Coronary artery (tissue), 2 donors: ENCODE measurements at regions not wholly inside any gene's neighbourhood (a gene's known extent, or its start where the extent isn't known, plus 50 kb on each side); places are given as distances from the start of the nearest gene placed in this dataset.

Experiments used
- DNase-seq: peaks from one replicate; pipeline ENCODE4 v3.0.0-alpha.2; 2017; ENCODE audit warnings: low spot score
- H3K27ac ChIP-seq, 2 donors: fragments of 200-600 bp; sonication (generic); one replicate each; pipeline ENCODE4 v1.5.1; 2016 to 2019
- H3K4me3 ChIP-seq: fragments of 200-600 bp; sonication (generic); 2 replicates; pipeline ENCODE4 v1.5.1; 2016; ENCODE audit warnings: mild to moderate bottlenecking, moderate library complexity
- TF ChIP-seq, protein P1 (sequence below): fragments of 200-600 bp; sonication (generic); IDR thresholded peaks from one replicate; pipeline ENCODE4 v1.5.1; 2019; ENCODE audit warnings: antibody characterized with exemption

DNA sequence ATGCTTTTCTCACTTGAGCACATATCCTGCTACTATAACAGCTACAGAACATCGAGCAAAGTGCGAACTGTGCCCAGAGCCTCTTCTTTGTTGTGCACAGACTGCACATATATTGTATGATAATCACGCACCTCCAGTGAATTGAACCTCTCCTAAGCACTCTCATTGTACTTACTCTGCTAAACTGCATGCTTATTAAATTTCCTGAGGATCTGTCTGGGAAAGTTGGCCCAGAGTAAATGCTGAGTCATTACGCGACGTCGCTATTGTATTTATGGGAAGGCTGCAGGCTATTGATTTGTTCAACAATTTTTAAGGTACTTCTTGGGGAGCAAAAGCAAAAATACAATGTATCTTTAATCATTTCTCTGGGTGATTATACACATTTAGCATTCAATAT, 399.6 kb upstream of the DSEL start:
- no peak for DNase-seq
- H3K4me3 ChIP-seq, result no peak overlapping the region
- no peak overlapping the region for H3K27ac ChIP-seq
- TF ChIP-seq, protein P1, sequence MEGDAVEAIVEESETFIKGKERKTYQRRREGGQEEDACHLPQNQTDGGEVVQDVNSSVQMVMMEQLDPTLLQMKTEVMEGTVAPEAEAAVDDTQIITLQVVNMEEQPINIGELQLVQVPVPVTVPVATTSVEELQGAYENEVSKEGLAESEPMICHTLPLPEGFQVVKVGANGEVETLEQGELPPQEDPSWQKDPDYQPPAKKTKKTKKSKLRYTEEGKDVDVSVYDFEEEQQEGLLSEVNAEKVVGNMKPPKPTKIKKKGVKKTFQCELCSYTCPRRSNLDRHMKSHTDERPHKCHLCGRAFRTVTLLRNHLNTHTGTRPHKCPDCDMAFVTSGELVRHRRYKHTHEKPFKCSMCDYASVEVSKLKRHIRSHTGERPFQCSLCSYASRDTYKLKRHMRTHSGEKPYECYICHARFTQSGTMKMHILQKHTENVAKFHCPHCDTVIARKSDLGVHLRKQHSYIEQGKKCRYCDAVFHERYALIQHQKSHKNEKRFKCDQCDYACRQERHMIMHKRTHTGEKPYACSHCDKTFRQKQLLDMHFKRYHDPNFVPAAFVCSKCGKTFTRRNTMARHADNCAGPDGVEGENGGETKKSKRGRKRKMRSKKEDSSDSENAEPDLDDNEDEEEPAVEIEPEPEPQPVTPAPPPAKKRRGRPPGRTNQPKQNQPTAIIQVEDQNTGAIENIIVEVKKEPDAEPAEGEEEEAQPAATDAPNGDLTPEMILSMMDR, result no peak

DNA sequence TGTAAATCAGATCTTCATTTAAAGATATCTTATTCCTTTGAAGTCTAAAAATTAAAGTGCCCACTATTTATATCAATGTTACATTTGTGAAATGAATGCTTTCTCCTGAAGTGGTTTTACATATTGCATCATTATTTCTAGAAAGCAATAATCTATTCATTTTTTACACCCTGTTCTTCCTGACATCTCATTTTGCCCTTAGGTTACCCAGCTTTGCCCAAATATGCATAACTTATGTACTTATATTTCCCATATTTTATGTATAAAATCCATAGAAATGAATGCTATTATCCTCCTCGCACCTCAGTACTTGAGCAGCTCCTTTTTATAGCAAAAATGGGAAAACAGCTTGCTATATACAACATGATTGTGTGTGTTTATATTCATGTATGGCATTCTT, 396.5 kb upstream of the DSEL start:
- TF ChIP-seq, protein P1, result no peak
- no peak for DNase-seq
- Histone ChIP-seq H3K4me3 (no peak overlapping the region), H3K27ac (no peak overlapping the region)

DNA sequence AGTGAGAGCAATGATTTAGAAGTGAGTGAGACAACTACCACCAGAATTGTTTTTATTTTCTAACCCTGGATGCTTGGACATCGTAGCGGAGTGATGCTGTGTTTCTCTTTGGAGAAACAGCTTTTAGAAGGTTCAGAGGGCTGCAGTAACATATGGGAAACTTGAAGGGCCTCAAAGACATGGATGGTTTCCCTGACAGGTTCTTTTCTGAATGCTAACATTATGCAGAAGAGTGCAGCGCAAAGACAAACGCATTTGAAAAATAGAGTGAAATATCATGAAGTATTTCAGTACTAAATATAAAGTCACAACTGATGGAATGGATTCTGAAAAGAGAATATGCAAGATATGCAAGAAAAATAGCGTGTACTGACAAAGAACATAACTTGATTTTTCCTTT, 385.1 kb upstream of the DSEL start:
- Histone ChIP-seq H3K27ac (no peak overlapping the region), H3K4me3 (no peak overlapping the region)
- DNase-seq, result no peak
- TF ChIP-seq, protein P1, result no peak

DNA sequence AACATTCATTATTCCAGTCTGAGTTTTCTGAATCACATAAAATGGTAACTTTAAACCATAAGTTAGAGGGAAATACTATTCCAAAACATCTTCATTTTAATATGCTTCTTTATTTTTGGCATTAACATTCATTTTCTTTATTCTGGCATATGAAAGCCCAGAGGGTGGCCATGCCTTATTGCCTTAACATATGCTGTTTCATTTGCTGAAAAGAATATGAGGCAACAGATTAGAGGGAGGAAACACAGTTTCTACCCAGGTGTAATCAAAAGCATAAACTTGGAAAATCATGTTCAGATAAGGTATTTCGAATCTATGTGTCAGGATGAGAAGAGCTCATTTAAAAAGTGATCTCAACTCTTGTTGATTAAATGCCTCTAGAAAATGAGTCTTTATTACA, 379.9 kb upstream of the DSEL start:
- DNase-seq, result no peak

DNA sequence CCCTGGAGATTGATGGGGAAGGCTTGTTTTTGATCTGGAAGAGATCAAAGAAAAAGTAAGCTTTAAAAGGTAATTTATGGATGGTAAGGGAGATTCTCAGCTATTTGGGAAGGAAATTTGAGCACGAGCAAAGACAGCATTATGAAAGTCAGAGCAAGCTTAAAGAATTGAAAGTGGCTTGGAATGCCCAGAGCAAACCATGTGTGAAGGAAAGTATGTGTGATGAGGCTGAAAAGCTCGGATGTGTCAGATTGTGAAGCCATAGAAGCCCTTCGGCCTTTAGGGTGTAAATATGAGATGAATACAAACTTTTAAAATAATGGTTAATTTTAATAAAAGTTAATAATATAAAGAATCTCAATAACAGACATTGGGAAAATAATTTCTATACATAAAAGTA, 377.4 kb upstream of the DSEL start:
- TF ChIP-seq, protein P1, result no peak
- no peak for DNase-seq
- H3K27ac ChIP-seq, result no peak overlapping the region
- H3K4me3 ChIP-seq, result no peak overlapping the region

More for the DNA sequence above, 379.9 kb upstream of the DSEL start:
- Histone ChIP-seq H3K27ac (no peak overlapping the region), H3K4me3 (no peak overlapping the region)
- TF ChIP-seq, protein P1, result no peak

DNA sequence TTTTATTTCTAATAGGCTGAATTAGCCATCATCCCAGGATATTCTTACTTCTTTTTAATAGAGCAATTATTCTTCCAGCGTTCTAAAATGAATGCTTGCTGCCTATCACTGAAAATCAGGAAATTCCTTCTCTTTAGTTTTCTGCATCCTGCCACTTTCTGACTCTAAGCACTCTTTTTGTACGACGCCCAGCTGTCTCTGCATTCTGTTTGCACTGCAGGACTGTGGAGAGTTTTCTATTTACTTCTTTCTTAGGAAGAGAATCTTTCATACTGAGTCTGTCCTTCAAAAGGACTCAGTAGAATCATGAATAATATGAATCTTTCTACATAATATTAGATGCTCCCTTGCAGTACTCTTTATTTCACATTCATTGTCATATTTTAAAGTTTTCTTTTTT, 360.4 kb upstream of the DSEL start:
- TF ChIP-seq, protein P1, result no peak
- Histone ChIP-seq H3K27ac (no peak overlapping the region), H3K4me3 (no peak overlapping the region)
- no peak for DNase-seq

DNA sequence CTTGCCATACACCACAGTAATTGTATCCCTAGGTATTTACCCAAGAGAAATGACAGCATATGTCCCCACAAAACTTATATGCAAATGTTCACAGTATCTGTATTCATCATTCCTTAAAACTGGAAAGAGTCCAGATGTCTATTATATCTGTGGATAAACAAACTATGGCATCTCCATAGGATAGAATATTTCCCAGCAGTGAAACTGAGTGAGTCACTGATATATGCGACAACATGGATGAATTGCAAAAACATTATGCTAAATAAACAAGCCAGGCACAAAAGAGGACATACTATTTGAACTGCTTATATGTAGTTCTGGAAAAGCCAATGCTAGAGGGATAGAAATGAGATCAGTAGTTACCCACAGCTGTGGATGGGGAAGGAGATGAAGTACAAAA, 359.4 kb upstream of the DSEL start:
- TF ChIP-seq, protein P1, result no peak
- H3K27ac ChIP-seq, result no peak overlapping the region
- no peak overlapping the region for H3K4me3 ChIP-seq
- DNase-seq, result no peak
